HG03457 (cell line): ENCODE measurements at regions not wholly inside any gene's neighbourhood (a gene's known extent, or its start where the extent isn't known, plus 50 kb on each side); places are given as distances from the start of the nearest gene placed in this dataset.
"Not testable (repeated sequence)": the region's sequence is repeated elsewhere in the genome, so short reads cannot be mapped to it uniquely, and the experiment has no call there.

Experiments
- ATAC-seq: cut with Tn5 transposase; IDR thresholded peaks from one replicate; pipeline ENCODE4 v1.9.1; 2021; ENCODE audit warnings: moderate number of reproducible peaks; ENCODE audit not compliant: unreplicated experiment

- ATAC-seq = no peak
Measured at GRCh38 chr16:66176111-66176510, 190.4 kb upstream of the CDH5 start.

- no peak for ATAC-seq
Measured at GRCh38 chr16:66175636-66176035, 190.9 kb upstream of the CDH5 start.

- ATAC-seq = no peak
Measured at GRCh38 chr16:66175058-66175457, 191.4 kb upstream of the CDH5 start.

- ATAC-seq = not testable (repeated sequence)
Measured at GRCh38 chr16:66173796-66174195, 192.7 kb upstream of the CDH5 start.

GRCh38 chr16:66173181-66173580, 193.3 kb upstream of the CDH5 start:
- not testable (repeated sequence) for ATAC-seq

GRCh38 chr16:66172463-66172862, 194.0 kb upstream of the CDH5 start:
- no peak for ATAC-seq

GRCh38 chr16:66171578-66171977, 194.9 kb upstream of the CDH5 start:
- no peak for ATAC-seq

GRCh38 chr16:66170989-66171388, 195.5 kb upstream of the CDH5 start:
- ATAC-seq = no peak

- ATAC-seq = no peak
Measured at GRCh38 chr16:66169817-66170216, 196.7 kb upstream of the CDH5 start.

- ATAC-seq = no peak
Measured at GRCh38 chr16:66168777-66169176, 197.7 kb upstream of the CDH5 start.

GRCh38 chr16:66167564-66168291, 198.8 kb upstream of the CDH5 start:
- ATAC-seq = no peak

GRCh38 chr16:66166490-66166889, 200.0 kb upstream of the CDH5 start:
- no peak for ATAC-seq

- no peak for ATAC-seq
Measured at GRCh38 chr16:66165879-66166278, 200.6 kb upstream of the CDH5 start.

- ATAC-seq = no peak
Measured at GRCh38 chr16:66164581-66165247, 201.8 kb upstream of the CDH5 start.

- no peak for ATAC-seq
Measured at GRCh38 chr16:66162821-66163220, 203.7 kb upstream of the CDH5 start.

- no peak for ATAC-seq
Measured at GRCh38 chr16:66161942-66162341, 204.5 kb upstream of the CDH5 start.

- no peak for ATAC-seq
Measured at GRCh38 chr16:66161269-66161668, 205.2 kb upstream of the CDH5 start.

- no peak for ATAC-seq
Measured at GRCh38 chr16:66159987-66160386, 206.5 kb upstream of the CDH5 start.

GRCh38 chr16:66156538-66156937, 210.0 kb upstream of the CDH5 start:
- ATAC-seq = no peak

GRCh38 chr16:66155933-66156332, 210.6 kb upstream of the CDH5 start:
- no peak for ATAC-seq

- no peak for ATAC-seq
Measured at GRCh38 chr16:66154801-66155200, 211.7 kb upstream of the CDH5 start.

GRCh38 chr16:66152823-66153393, 213.6 kb upstream of the CDH5 start:
- no peak for ATAC-seq
